Left ventricle myocardium inferior (tissue), 1 donor: ENCODE measurements at regions not wholly inside any gene's neighbourhood (a gene's known extent, or its start where the extent isn't known, plus 50 kb on each side); places are given as distances from the start of the nearest gene placed in this dataset.

Experiments
- DNase-seq: peaks from one replicate; pipeline ENCODE4 v3.0.0-alpha.2; 2020
- H3K27ac ChIP-seq: fragments of 200-600 bp; replicated peaks from 2 replicates; pipeline ENCODE4 v1.8.0; 2021
- H3K27me3 ChIP-seq: fragments of 200-600 bp; 2 replicates; pipeline ENCODE4 v1.8.0; 2021; ENCODE audit warnings: low read depth
- H3K36me3 ChIP-seq: fragments of 200-600 bp; 2 replicates; pipeline ENCODE4 v1.8.0; 2021
- H3K4me1 ChIP-seq: fragments of 200-600 bp; 2 replicates; pipeline ENCODE4 v1.8.0; 2021
- H3K4me3 ChIP-seq: fragments of 200-600 bp; 2 replicates; pipeline ENCODE4 v1.8.0; 2021; ENCODE audit warnings: mild to moderate bottlenecking, moderate library complexity
- H3K9me3 ChIP-seq: fragments of 200-600 bp; replicated peaks from 2 replicates; pipeline ENCODE4 v1.8.0; 2021
- intact Hi-C: fragments of 100-400 bp; cut with micrococcal nuclease; formaldehyde crosslinking; loops from one replicate; pipeline ENCODE4 v1.11.0; 2022
- TF ChIP-seq, protein P1 (sequence below): fragments of 200-600 bp; IDR thresholded peaks from 2 replicates; pipeline ENCODE4 v1.8.0; 2021; ENCODE audit warnings: antibody characterized with exemption, mild to moderate bottlenecking, borderline replicate concordance
- donor health status: DM: no; HTN: yes; CAD: no; lungs with severe emphysema.

DNA sequence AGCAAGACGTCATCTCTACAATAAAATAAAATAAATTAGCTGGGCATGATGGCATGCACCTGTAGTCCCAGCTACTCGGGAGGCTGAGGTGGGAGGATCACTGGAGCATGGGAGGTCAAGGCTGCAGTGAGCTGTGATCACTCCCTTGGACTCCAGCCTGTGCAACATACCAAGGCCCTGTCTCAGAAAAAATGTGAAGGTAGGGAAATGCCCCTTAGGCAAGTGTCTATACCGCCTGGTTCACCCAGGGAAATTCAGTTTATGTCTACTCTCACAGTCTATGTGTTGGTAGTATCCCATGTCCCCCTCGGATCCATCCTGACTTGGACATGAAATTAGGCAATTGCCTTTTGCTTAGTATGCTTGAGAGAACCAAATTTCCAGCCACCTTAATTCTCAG, 88.4 kb upstream of the TMEM132C start:
- no peak for DNase-seq
- H3K27ac ChIP-seq, result no peak overlapping the region

DNA sequence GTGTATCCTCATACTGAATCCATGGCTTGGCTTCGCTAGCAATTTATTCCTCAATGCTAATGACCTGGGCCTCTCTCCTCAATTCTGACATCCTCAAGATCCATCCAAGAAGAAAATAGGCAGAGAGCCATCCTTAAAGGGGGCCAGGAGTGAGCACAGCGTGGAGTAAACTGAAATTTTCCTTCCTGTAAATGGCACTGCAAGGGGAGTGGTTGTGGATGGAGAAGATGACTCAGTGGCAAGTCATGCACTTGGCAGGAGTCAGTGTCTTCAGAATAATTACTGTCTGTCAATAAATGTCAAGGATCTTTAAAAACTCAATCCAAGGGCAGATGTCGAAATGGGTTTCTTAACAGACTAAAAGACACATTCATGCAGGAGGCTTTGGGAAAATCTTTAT, 88.0 kb upstream of the TMEM132C start:
- Histone ChIP-seq H3K27me3 (no peaks in the 10 kb centered on the region), H3K36me3 (no peaks in the 10 kb centered on the region), H3K27ac (no peak overlapping the region), H3K9me3 (no peaks in the 10 kb centered on the region), H3K4me1 (no peaks in the 10 kb centered on the region), H3K4me3 (no peak overlapping the region)
- DNase-seq, result no peak
- intact Hi-C loops, result no loop called here
- TF ChIP-seq, protein P1, sequence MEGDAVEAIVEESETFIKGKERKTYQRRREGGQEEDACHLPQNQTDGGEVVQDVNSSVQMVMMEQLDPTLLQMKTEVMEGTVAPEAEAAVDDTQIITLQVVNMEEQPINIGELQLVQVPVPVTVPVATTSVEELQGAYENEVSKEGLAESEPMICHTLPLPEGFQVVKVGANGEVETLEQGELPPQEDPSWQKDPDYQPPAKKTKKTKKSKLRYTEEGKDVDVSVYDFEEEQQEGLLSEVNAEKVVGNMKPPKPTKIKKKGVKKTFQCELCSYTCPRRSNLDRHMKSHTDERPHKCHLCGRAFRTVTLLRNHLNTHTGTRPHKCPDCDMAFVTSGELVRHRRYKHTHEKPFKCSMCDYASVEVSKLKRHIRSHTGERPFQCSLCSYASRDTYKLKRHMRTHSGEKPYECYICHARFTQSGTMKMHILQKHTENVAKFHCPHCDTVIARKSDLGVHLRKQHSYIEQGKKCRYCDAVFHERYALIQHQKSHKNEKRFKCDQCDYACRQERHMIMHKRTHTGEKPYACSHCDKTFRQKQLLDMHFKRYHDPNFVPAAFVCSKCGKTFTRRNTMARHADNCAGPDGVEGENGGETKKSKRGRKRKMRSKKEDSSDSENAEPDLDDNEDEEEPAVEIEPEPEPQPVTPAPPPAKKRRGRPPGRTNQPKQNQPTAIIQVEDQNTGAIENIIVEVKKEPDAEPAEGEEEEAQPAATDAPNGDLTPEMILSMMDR, result no peak

More for the DNA sequence above, 88.4 kb upstream of the TMEM132C start:
- Histone ChIP-seq H3K27me3 (no peaks in the 10 kb centered on the region), H3K4me3 (no peak overlapping the region), H3K4me1 (no peaks in the 10 kb centered on the region), H3K36me3 (no peaks in the 10 kb centered on the region), H3K9me3 (no peaks in the 10 kb centered on the region)
- TF ChIP-seq, protein P1, result no peak
- intact Hi-C loops, result no loop called here

GRCh38 chr12:128180166-128180565, 86.8 kb upstream of the TMEM132C start:
- Histone ChIP-seq H3K27me3 (no peaks in the 10 kb centered on the region), H3K27ac (no peak overlapping the region), H3K36me3 (no peaks in the 10 kb centered on the region), H3K9me3 (no peaks in the 10 kb centered on the region), H3K4me1 (no peaks in the 10 kb centered on the region), H3K4me3 (no peak overlapping the region)
- intact Hi-C loops, result no loop called here
- DNase-seq, result no peak
- TF ChIP-seq, protein P1, result no peak

DNA sequence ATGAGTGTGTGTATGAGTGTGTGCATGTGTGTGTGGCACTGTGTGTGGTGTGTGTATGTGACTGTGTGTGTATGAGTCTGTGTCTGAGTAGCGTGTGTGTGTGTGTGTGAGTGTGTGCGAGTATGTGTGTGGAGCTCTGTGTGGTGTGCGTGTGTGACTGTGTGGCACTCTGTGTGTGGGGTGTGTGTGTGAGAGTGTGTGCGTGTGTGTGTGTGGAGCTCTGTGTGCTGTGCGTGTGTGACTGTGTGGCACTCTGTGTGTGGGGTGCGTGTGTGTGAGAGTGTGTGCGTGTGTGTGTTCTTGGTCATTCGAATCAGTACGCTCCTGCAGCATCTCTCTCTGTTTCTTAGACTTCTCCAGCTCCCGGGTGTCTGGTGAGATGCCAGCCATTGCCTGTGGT, 76.9 kb upstream of the TMEM132C start:
- TF ChIP-seq, protein P1, result no peak
- DNase-seq, result no peak
- Histone ChIP-seq H3K36me3 (no peaks in the 10 kb centered on the region), H3K4me1 (no peaks in the 10 kb centered on the region), H3K27me3 (peaks cover 43% of the 10 kb centered on the region), H3K9me3 (no peaks in the 10 kb centered on the region), H3K27ac (no peak overlapping the region), H3K4me3 (no peak overlapping the region)
- intact Hi-C loops, result no loop called here

- Histone ChIP-seq H3K27me3 (peaks cover 47% of the 10 kb centered on the region), H3K4me3 (no peak overlapping the region)
Observed at GRCh38 chr12:128190614-128191013, 76.4 kb upstream of the TMEM132C start.

More at GRCh38 chr12:128190614-128191013, 76.4 kb upstream of the TMEM132C start:
- no peak overlapping the region for H3K27ac ChIP-seq
- intact Hi-C loops, result no loop called here
- no peaks in the 10 kb centered on the region for H3K9me3 ChIP-seq
- TF ChIP-seq, protein P1, result peak; percentile 58
- DNase-seq, result no peak
- no peaks in the 10 kb centered on the region for H3K4me1 ChIP-seq
- no peaks in the 10 kb centered on the region for H3K36me3 ChIP-seq
